HEK293T (cell line): ENCODE measurements at regions not wholly inside any gene's neighbourhood (a gene's known extent, or its start where the extent isn't known, plus 50 kb on each side); places are given as distances from the start of the nearest gene placed in this dataset.

ENCODE experiments used
- CTCF ChIA-PET: fragments of 350-600 bp; formaldehyde crosslinking; extraction: SDS; loops from one replicate; lab custom pipeline; 2021; ENCODE audit warnings: antibody characterized with exemption, inconsistent platforms; lab: Yijun Ruan, JAX
- POLR2A ChIA-PET: fragments of 350-600 bp; formaldehyde crosslinking; extraction: SDS; loops from one replicate; lab custom pipeline; 2020; ENCODE audit warnings: antibody characterized with exemption, inconsistent platforms; lab: Yijun Ruan, JAX
- DNase-seq: peaks from one replicate; pipeline ENCODE4 v3.0.0; 2012; ENCODE audit warnings: mixed read lengths; ENCODE audit errors: extremely low spot score
- ARNT ChIP-seq: fragments of 450-650 bp; IDR thresholded peaks from 2 replicates; pipeline ENCODE4 v1.6.1; 2017; ENCODE audit warnings: mild to moderate bottlenecking
- BHLHE40 ChIP-seq: fragments of 450-650 bp; IDR thresholded peaks from 2 replicates; pipeline ENCODE4 v1.6.1; 2016; ENCODE audit warnings: mild to moderate bottlenecking, moderate library complexity, borderline replicate concordance
- CTBP1 ChIP-seq: fragments of 450-650 bp; IDR thresholded peaks from 2 replicates; pipeline ENCODE4 v1.6.1; 2016; ENCODE audit warnings: borderline replicate concordance
- ELF4 ChIP-seq: fragments of 450-650 bp; IDR thresholded peaks from 2 replicates; pipeline ENCODE4 v1.6.1; 2017; ENCODE audit warnings: antibody characterized with exemption
- FOXA1 ChIP-seq: fragments of 450-650 bp; IDR thresholded peaks from 2 replicates; pipeline ENCODE4 v1.6.1; 2016; ENCODE audit warnings: mild to moderate bottlenecking
- FOXK2 ChIP-seq: fragments of 450-650 bp; IDR thresholded peaks from 2 replicates; pipeline ENCODE4 v1.6.1; 2016; ENCODE audit warnings: mild to moderate bottlenecking
- FOXM1 ChIP-seq: fragments of 450-650 bp; IDR thresholded peaks from 2 replicates; pipeline ENCODE4 v1.6.1; 2017; ENCODE audit warnings: mild to moderate bottlenecking, borderline replicate concordance
- HDGF ChIP-seq: fragments of 450-650 bp; IDR thresholded peaks from 2 replicates; pipeline ENCODE4 v1.6.1; 2017; ENCODE audit warnings: antibody characterized with exemption, borderline replicate concordance
- L3MBTL2 ChIP-seq: fragments of 450-650 bp; conservative IDR thresholded peaks from 2 replicates; pipeline ENCODE4 v1.6.1; 2016; ENCODE audit warnings: mild to moderate bottlenecking
- LEF1 ChIP-seq: fragments of 450-650 bp; IDR thresholded peaks from 2 replicates; pipeline ENCODE4 v1.6.1; 2017; ENCODE audit warnings: mild to moderate bottlenecking, borderline replicate concordance
- NFRKB ChIP-seq: fragments of 450-650 bp; IDR thresholded peaks from 2 replicates; pipeline ENCODE4 v1.6.1; 2016; ENCODE audit warnings: mild to moderate bottlenecking, moderate library complexity
- PKNOX1 ChIP-seq: fragments of 450-650 bp; IDR thresholded peaks from 2 replicates; pipeline ENCODE4 v1.6.1; 2016
- SP1 ChIP-seq: fragments of 450-650 bp; IDR thresholded peaks from 2 replicates; pipeline ENCODE4 v1.6.1; 2017
- SUZ12 ChIP-seq: fragments of 450-650 bp; IDR thresholded peaks from 2 replicates; pipeline ENCODE4 v1.6.1; 2016; ENCODE audit warnings: mild to moderate bottlenecking
- TARDBP ChIP-seq: fragments of 450-650 bp; IDR thresholded peaks from 2 replicates; pipeline ENCODE4 v1.6.1; 2016
- ZNF384 ChIP-seq: fragments of 450-650 bp; IDR thresholded peaks from 2 replicates; pipeline ENCODE4 v1.6.1; 2016

- POLR2A ChIA-PET, result no interaction called here
- no peak for DNase-seq
- TF ChIP-seq FOXM1, result no peak
- TF ChIP-seq SUZ12, result no peak
- TF ChIP-seq HDGF, result no peak
- TF ChIP-seq FOXK2, result no peak
- no peak for TF ChIP-seq SP1
- TF ChIP-seq FOXA1, result no peak
- TF ChIP-seq LEF1, result no peak
- TF ChIP-seq NFRKB, result no peak
- TF ChIP-seq PKNOX1, result no peak
- TF ChIP-seq ELF4, result no peak
- no peak for TF ChIP-seq ZNF384
- CTCF ChIA-PET, result no interaction called here
Observed at GRCh38 chr12:91556909-91557308, 374.3 kb upstream of the DCN start.

GRCh38 chr12:91555436-91556415 lies 373.1 kb upstream of the DCN start:
- DNase-seq, result no peak
- ChIA-PET POLR2A (no interaction called here), CTCF (no interaction called here)
- no peak for TF ChIP-seq FOXM1
- peak; percentile 24; the same call in 1 of the 2 replicates for TF ChIP-seq PKNOX1
- no peak for TF ChIP-seq FOXA1
- no peak for TF ChIP-seq BHLHE40
- no peak for TF ChIP-seq TARDBP

GRCh38 chr12:91551927-91552326 lies 369.3 kb upstream of the DCN start:
- POLR2A ChIA-PET, result no interaction called here
- DNase-seq, result no peak
- CTCF ChIA-PET, result no interaction called here
- no peak for TF ChIP-seq ZNF384

- ChIA-PET POLR2A (no interaction called here), CTCF (no interaction called here)
- no peak for DNase-seq
- TF ChIP-seq ARNT, result no peak
- no peak for TF ChIP-seq ZNF384
- TF ChIP-seq NFRKB, result no peak
- TF ChIP-seq CTBP1, result no peak
- TF ChIP-seq LEF1, result no peak
- no peak for TF ChIP-seq L3MBTL2
- TF ChIP-seq PKNOX1, result no peak
- TF ChIP-seq FOXA1, result no peak
- no peak for TF ChIP-seq BHLHE40
- TF ChIP-seq ELF4, result no peak
- TF ChIP-seq TARDBP, result no peak
- TF ChIP-seq SP1, result no peak
- TF ChIP-seq FOXK2, result no peak
- TF ChIP-seq SUZ12, result no peak
- TF ChIP-seq FOXM1, result no peak
- TF ChIP-seq HDGF, result no peak
Observed at GRCh38 chr12:91551242-91551641, 368.6 kb upstream of the DCN start.

- POLR2A ChIA-PET, result no interaction called here
- DNase-seq, result no peak
- TF ChIP-seq FOXK2, result no peak
- TF ChIP-seq L3MBTL2, result no peak
- no peak for TF ChIP-seq FOXM1
- TF ChIP-seq ARNT, result no peak
- TF ChIP-seq ZNF384, result no peak
- no peak for TF ChIP-seq PKNOX1
- no peak for TF ChIP-seq NFRKB
- no peak for TF ChIP-seq FOXA1
- no peak for TF ChIP-seq BHLHE40
- TF ChIP-seq LEF1, result no peak
- no peak for TF ChIP-seq SP1
- TF ChIP-seq HDGF, result no peak
- no peak for TF ChIP-seq TARDBP
- TF ChIP-seq SUZ12, result no peak
- no peak for TF ChIP-seq CTBP1
- no peak for TF ChIP-seq ELF4
- CTCF ChIA-PET, result no interaction called here
Observed at GRCh38 chr12:91542666-91543065, 360.0 kb upstream of the DCN start.

- ChIA-PET POLR2A (no interaction called here), CTCF (no interaction called here)
- no peak for DNase-seq
- TF ChIP-seq FOXK2 (no peak), SP1 (no peak), ELF4 (no peak), CTBP1 (no peak), ZNF384 (no peak), ARNT (no peak), NFRKB (no peak), SUZ12 (no peak), LEF1 (no peak), FOXA1 (no peak), FOXM1 (no peak), PKNOX1 (no peak), TARDBP (no peak), BHLHE40 (no peak), HDGF (no peak)
Observed at GRCh38 chr12:91542067-91542466, 359.4 kb upstream of the DCN start.
